Endothelial cell (in vitro differentiated cells): ENCODE measurements at regions not wholly inside any gene's neighbourhood (a gene's known extent, or its start where the extent isn't known, plus 50 kb on each side); places are given as distances from the start of the nearest gene placed in this dataset.

ENCODE experiments used
- DNase-seq: peaks from one replicate; pipeline ENCODE4 v3.0.0; 2021; ENCODE audit warnings: low spot score
- H3K27ac Mint-ChIP-seq: one replicate; pipeline ENCODE4 v1.8.0; 2021; ENCODE audit warnings: mixed read lengths, inconsistent platforms; ENCODE audit not compliant: unreplicated experiment
- H3K27me3 Mint-ChIP-seq: one replicate; pipeline ENCODE4 v1.8.0; 2021; ENCODE audit warnings: mild to moderate bottlenecking, moderate library complexity, mixed read lengths, inconsistent platforms; ENCODE audit not compliant: unreplicated experiment
- H3K36me3 Mint-ChIP-seq: one replicate; pipeline ENCODE4 v1.8.0; 2021; ENCODE audit warnings: mild to moderate bottlenecking, low read depth, mixed read lengths, inconsistent platforms; ENCODE audit not compliant: unreplicated experiment
- H3K4me1 Mint-ChIP-seq: one replicate; pipeline ENCODE4 v1.8.0; 2021; ENCODE audit warnings: mild to moderate bottlenecking, mixed read lengths, inconsistent platforms; ENCODE audit not compliant: unreplicated experiment
- H3K4me3 Mint-ChIP-seq: one replicate; pipeline ENCODE4 v1.8.0; 2021; ENCODE audit warnings: mild to moderate bottlenecking, mixed read lengths, inconsistent platforms; ENCODE audit not compliant: unreplicated experiment
- H3K9me3 Mint-ChIP-seq: one replicate; pipeline ENCODE4 v1.8.0; 2021; ENCODE audit warnings: mixed read lengths, inconsistent platforms; ENCODE audit not compliant: unreplicated experiment
- CTCF ChIP-seq: fragments of 200-600 bp; sonication (generic); IDR thresholded peaks from one replicate; pipeline ENCODE4 v1.5.0; 2021; ENCODE audit warnings: antibody characterized with exemption; ENCODE audit not compliant: unreplicated experiment

GRCh38 chrY:7462657-7463056, 551.1 kb upstream of the AMELY start:
- peaks cover 3% of the 10 kb centered on the region for H3K27me3 Mint-ChIP-seq
- no peak overlapping the region for H3K4me3 Mint-ChIP-seq
- TF ChIP-seq CTCF: no peak
- peaks cover 4% of the 10 kb centered on the region for H3K36me3 Mint-ChIP-seq
- no peak overlapping the region for H3K27ac Mint-ChIP-seq
- DNase-seq: no peak
- H3K9me3 Mint-ChIP-seq: no peaks in the 10 kb centered on the region
- H3K4me1 Mint-ChIP-seq: peaks cover 3% of the 10 kb centered on the region

GRCh38 chrY:7461873-7462525, 550.4 kb upstream of the AMELY start:
- Mint-ChIP-seq H3K4me1 (peaks cover 3% of the 10 kb centered on the region), H3K9me3 (no peaks in the 10 kb centered on the region), H3K27ac (no peak overlapping the region), H3K27me3 (peaks cover 3% of the 10 kb centered on the region), H3K36me3 (peaks cover 4% of the 10 kb centered on the region), H3K4me3 (no peak overlapping the region)
- no peak for TF ChIP-seq CTCF
- no peak for DNase-seq

- Mint-ChIP-seq H3K9me3 (no peaks in the 10 kb centered on the region), H3K27me3 (peaks cover 3% of the 10 kb centered on the region), H3K36me3 (peaks cover 4% of the 10 kb centered on the region), H3K27ac (no peak overlapping the region), H3K4me1 (peaks cover 3% of the 10 kb centered on the region), H3K4me3 (no peak overlapping the region)
- DNase-seq: no peak
- TF ChIP-seq CTCF: no peak
Observed at GRCh38 chrY:7459802-7460201, 548.2 kb upstream of the AMELY start.

- Mint-ChIP-seq H3K9me3 (no peaks in the 10 kb centered on the region), H3K4me1 (peaks cover 3% of the 10 kb centered on the region), H3K36me3 (peaks cover 4% of the 10 kb centered on the region), H3K27me3 (peaks cover 2% of the 10 kb centered on the region), H3K27ac (no peak overlapping the region), H3K4me3 (no peak overlapping the region)
- TF ChIP-seq CTCF: no peak
- DNase-seq: no peak
Observed at GRCh38 chrY:7458301-7459078, 546.9 kb upstream of the AMELY start.
